ENCODE measurements at regions not wholly inside any gene's neighbourhood (a gene's known extent, or its start where the extent isn't known, plus 50 kb on each side); places are given as distances from the start of the nearest gene placed in this dataset.

- no peak for TF ChIP-seq CHD7 (IDR thresholded peaks at IDR 0.05; ENCODE audit: insufficient replicate concordance, low read length)
- no peak for TF ChIP-seq KDM1A (IDR thresholded peaks at IDR 0.05; ENCODE audit: borderline replicate concordance, low read length)
- no peak for TF ChIP-seq GABPA (IDR thresholded peaks at IDR 0.05; ENCODE audit: borderline replicate concordance, insufficient read depth, low read length)
- no peak for TF ChIP-seq ATF3 (IDR thresholded peaks at IDR 0.05; ENCODE audit: insufficient read depth, low read depth, low read length)
- no peak for TF ChIP-seq EGR1 (IDR thresholded peaks at IDR 0.05; ENCODE audit: borderline replicate concordance, low read depth, low read length)
- no peak for TF ChIP-seq BRCA1 (IDR thresholded peaks at IDR 0.05; ENCODE audit: low read depth, low read length)
Observed at GRCh38 chr12:46531804-46532203, 159.2 kb upstream of the SLC38A2 start (continued).
